Lower leg skin (tissue), 4 donors: ENCODE measurements at regions not wholly inside any gene's neighbourhood (a gene's known extent, or its start where the extent isn't known, plus 50 kb on each side); places are given as distances from the start of the nearest gene placed in this dataset.

Experiments
- DNase-seq, 2 donors: peaks; one replicate each; pipeline ENCODE4 v3.0.0-alpha.2; 2019; ENCODE audit warnings: low spot score in 2 of 2
- H3K4me3 ChIP-seq: fragments of 200-600 bp; sonication (generic); 2 replicates; pipeline ENCODE4 v1.5.1; 2017; ENCODE audit warnings: mild to moderate bottlenecking, low read depth; ENCODE audit not compliant: poor library complexity, severe bottlenecking
- CTCF ChIP-seq, 3 donors: fragments of 450-650 bp; IDR thresholded peaks; one replicate each; pipeline ENCODE4 v1.5.1; 2016; ENCODE audit warnings: antibody characterized with exemption in 3 of 3, mild to moderate bottlenecking in 3 of 3, moderate library complexity in 2 of 3
- POLR2A ChIP-seq, 2 donors: fragments of 450-650 bp; IDR thresholded peaks; one replicate each; pipeline ENCODE4 v1.6.1; 2016 to 2017; ENCODE audit warnings: antibody characterized with exemption in 2 of 2, mild to moderate bottlenecking in 1 of 2, moderate library complexity in 1 of 2
- WGBS, 2 donors: methylation state at CpG; one replicate each; pipeline ENCODE4 v1.1.5; 2018; 5-methylcytosine and 5-hydroxymethylcytosine counted together
- intact Hi-C: fragments of 100-400 bp; cut with DNase I; formaldehyde crosslinking; loops from one replicate; pipeline ENCODE4 v1.15.0; 2023; ENCODE audit warnings: low total_unique reads

GRCh38 chr6:85321906-85322305, 128.0 kb upstream of the NT5E start:
- H3K4me3 ChIP-seq, result no peak overlapping the region
- intact Hi-C loops, result no loop called here
- DNase-seq, result no peak
- TF ChIP-seq POLR2A (IDR thresholded peaks at IDR 0.05) (no peak), CTCF (IDR thresholded peaks at IDR 0.05) (no peak)
- WGBS, 2 donors, result 86 to 92% methylated on average over 2 of the region's 2 CpGs

GRCh38 chr6:85314586-85314985, 135.3 kb upstream of the NT5E start:
- DNase-seq, result no peak
- intact Hi-C loops, result no loop called here
- 69 to 79% methylated on average over 7 of the region's 7 CpGs for WGBS, 2 donors
- TF ChIP-seq CTCF (IDR thresholded peaks at IDR 0.05) (no peak), POLR2A (IDR thresholded peaks at IDR 0.05) (no peak)
- no peak overlapping the region for H3K4me3 ChIP-seq

GRCh38 chr6:85300581-85300980, 149.3 kb upstream of the NT5E start:
- H3K4me3 ChIP-seq, result no peak overlapping the region
- WGBS, 2 donors, result 46 to 63% methylated on average over 3 of the region's 3 CpGs
- DNase-seq, result no peak
- intact Hi-C loops, result no loop called here
- TF ChIP-seq POLR2A (IDR thresholded peaks at IDR 0.05) (no peak), CTCF (IDR thresholded peaks at IDR 0.05) (no peak)

DNA sequence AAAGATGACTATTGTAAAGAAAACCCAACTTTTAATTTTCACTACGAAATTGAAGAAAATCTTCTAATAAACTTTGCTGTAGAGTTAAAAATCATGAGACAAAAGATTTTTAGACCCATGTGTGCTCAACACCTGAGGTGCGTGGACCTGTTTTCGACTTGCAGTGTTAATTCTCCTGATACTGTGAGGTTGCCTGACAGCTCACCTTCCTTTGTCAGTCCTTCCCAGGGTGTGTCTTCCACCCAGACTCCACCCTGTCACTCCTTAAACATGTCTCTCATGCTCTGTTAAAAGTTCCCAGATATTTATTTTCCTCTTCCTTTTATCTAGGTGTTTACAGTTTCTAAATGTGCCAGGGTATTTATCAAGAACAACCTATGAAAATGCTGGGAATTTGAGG, 151.3 kb upstream of the NT5E start:
- TF ChIP-seq POLR2A (IDR thresholded peaks at IDR 0.05) (no peak), CTCF (IDR thresholded peaks at IDR 0.05) (no peak)
- no peak overlapping the region for H3K4me3 ChIP-seq
- DNase-seq, result no peak
- 49 to 63% methylated on average over 3 of the region's 3 CpGs for WGBS, 2 donors
- intact Hi-C loops, result no loop called here

GRCh38 chr6:85291326-85291725, 158.6 kb upstream of the NT5E start:
- H3K4me3 ChIP-seq, result no peak overlapping the region
- WGBS, 2 donors, result 87 to 88% methylated on average over 3 of the region's 3 CpGs
- TF ChIP-seq POLR2A (IDR thresholded peaks at IDR 0.05) (no peak), CTCF (IDR thresholded peaks at IDR 0.05) (no peak)
- intact Hi-C loops, result no loop called here
- no peak for DNase-seq

DNA sequence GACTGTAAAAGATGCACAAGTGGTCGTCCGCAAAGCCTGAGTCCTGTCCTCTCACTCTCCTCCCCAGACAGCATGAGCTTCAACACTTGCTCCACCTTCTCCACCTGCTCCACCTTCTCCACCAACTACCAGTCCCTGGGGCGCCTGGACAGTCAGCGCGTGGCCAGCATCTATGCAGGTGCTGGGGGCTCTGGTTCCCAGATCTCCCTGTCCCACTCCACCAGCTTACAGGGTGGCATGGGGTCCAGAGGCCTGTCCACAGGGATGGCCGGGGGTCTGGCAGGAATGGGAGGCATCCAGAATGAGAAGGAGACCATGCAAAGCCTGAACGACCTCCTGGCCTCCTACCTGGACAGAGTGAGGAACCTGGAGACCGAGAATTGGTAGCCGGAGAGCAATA, 162.2 kb upstream of the NT5E start:
- H3K4me3 ChIP-seq, result no peak overlapping the region
- intact Hi-C loops, result no loop called here
- WGBS, 2 donors, result 88 to 93% methylated on average over 9 of the region's 9 CpGs
- DNase-seq, result peak in 1 of 2 donors; percentile 77
- no peak for TF ChIP-seq POLR2A (IDR thresholded peaks at IDR 0.05)
- TF ChIP-seq CTCF (IDR thresholded peaks at IDR 0.05), result no peak
